ENCODE measurements at regions not wholly inside any gene's neighbourhood (a gene's known extent, or its start where the extent isn't known, plus 50 kb on each side); places are given as distances from the start of the nearest gene placed in this dataset.

- no peak for TF ChIP-seq CTCF (IDR thresholded peaks at IDR 0.05)
- ATAC-seq (no peak), DNase-seq (no peak)
- no peaks in the 10 kb centered on the region for H3K36me3 ChIP-seq
- H3K27me3 ChIP-seq = peaks cover 0 to 4% (median 0%) of the 10 kb centered on the region in 7 donors
- peaks cover 0 to 10% (median 0%) of the 10 kb centered on the region in 9 donors for H3K4me1 ChIP-seq
- H3K4me3 ChIP-seq = no peak overlapping the region
- no peak overlapping the region for H3K27ac ChIP-seq
- peaks cover 0 to 22% (median 11%) of the 10 kb centered on the region in 11 donors for H3K9me3 ChIP-seq
- WGBS, 2 donors = 79 to 90% methylated on average over 4 of the region's 4 CpGs
- intact Hi-C loops (cut with DNase I) = no loop called here
Measured at GRCh38 chr15:69553686-69554085, 101.1 kb downstream of the RPLP1 start.

GRCh38 chr15:69554279-69554961 lies 101.8 kb downstream of the RPLP1 start:
- no peak overlapping the region for H3K4me3 ChIP-seq
- H3K36me3 ChIP-seq = no peaks in the 10 kb centered on the region
- WGBS, 2 donors = 68 to 71% methylated on average over 7 of the region's 7 CpGs
- ATAC-seq (no peak), DNase-seq (no peak)
- intact Hi-C loops (cut with DNase I) = no loop called here
- H3K27me3 ChIP-seq = peaks cover 0 to 4% (median 0%) of the 10 kb centered on the region in 7 donors
- no peak overlapping the region for H3K27ac ChIP-seq
- TF ChIP-seq CTCF (IDR thresholded peaks at IDR 0.05) = no peak
- H3K4me1 ChIP-seq = peaks cover 0 to 2% (median 0%) of the 10 kb centered on the region in 9 donors
- peaks cover 0 to 22% (median 11%) of the 10 kb centered on the region in 11 donors for H3K9me3 ChIP-seq

- no peak overlapping the region for H3K27ac ChIP-seq
- H3K9me3 ChIP-seq = peaks cover 0 to 22% (median 11%) of the 10 kb centered on the region in 11 donors
- H3K4me3 ChIP-seq = no peak overlapping the region
- ATAC-seq (no peak), DNase-seq (no peak)
- WGBS, 2 donors = 94% methylated on average over 8 of the region's 8 CpGs
- TF ChIP-seq CTCF (IDR thresholded peaks at IDR 0.05) = no peak
- intact Hi-C loops (cut with DNase I) = no loop called here
- H3K27me3 ChIP-seq = peaks cover 0 to 2% (median 0%) of the 10 kb centered on the region in 7 donors
- H3K4me1 ChIP-seq = no peaks in the 10 kb centered on the region
- H3K36me3 ChIP-seq = no peaks in the 10 kb centered on the region
Measured at GRCh38 chr15:69555080-69555479, 102.5 kb downstream of the RPLP1 start.

- H3K4me3 ChIP-seq = no peak overlapping the region
- DNase-seq (no peak), ATAC-seq (no peak)
- intact Hi-C loops (cut with DNase I) = no loop called here
- H3K9me3 ChIP-seq = peaks cover 0 to 15% (median 11%) of the 10 kb centered on the region in 11 donors
- H3K36me3 ChIP-seq = no peaks in the 10 kb centered on the region
- 96 to 98% methylated on average over 1 of the region's 1 CpG for WGBS, 2 donors
- H3K4me1 ChIP-seq = no peaks in the 10 kb centered on the region
- no peak for TF ChIP-seq CTCF (IDR thresholded peaks at IDR 0.05)
- no peak overlapping the region for H3K27ac ChIP-seq
- peaks cover 0 to 11% (median 7%) of the 10 kb centered on the region in 7 donors for H3K27me3 ChIP-seq
Measured at GRCh38 chr15:69556344-69556743, 103.7 kb downstream of the RPLP1 start.

Data from heart right ventricle (tissue), 16 donors.